ENCODE measurements at regions not wholly inside any gene's neighbourhood (a gene's known extent, or its start where the extent isn't known, plus 50 kb on each side); places are given as distances from the start of the nearest gene placed in this dataset.

GRCh38 chr1:96370757-96371156 is 350.8 kb upstream of the PTBP2 start:
- H3K9ac ChIP-seq (ENCODE audit: control insufficient read depth, extremely low read depth, insufficient read depth, low read length), result no peak overlapping the region
- H4K20me1 ChIP-seq (ENCODE audit: control insufficient read depth, extremely low read depth, insufficient read depth, low read length), result no peaks in the 10 kb centered on the region
- peaks cover 16% of the 10 kb centered on the region for H3K4me1 ChIP-seq (ENCODE audit: control insufficient read depth, extremely low read depth, insufficient read depth, low read length)
- no peaks in the 10 kb centered on the region for H3K9me3 ChIP-seq (ENCODE audit: control insufficient read depth, low read depth, low read length)
- H2AFZ ChIP-seq (ENCODE audit: control insufficient read depth, low read length), result peak overlapping the region; percentile 9
- H3K36me3 ChIP-seq (ENCODE audit: control insufficient read depth in 2 of 2, extremely low read depth in 1 of 2, insufficient read depth in 2 of 2, low read length in 2 of 2), result no peaks in the 10 kb centered on the region
- H3K9me1 ChIP-seq (ENCODE audit: control insufficient read depth, extremely low read depth, insufficient read depth, low read length), result no peaks in the 10 kb centered on the region
- no peaks in the 10 kb centered on the region for H3K27me3 ChIP-seq (ENCODE audit: control insufficient read depth, extremely low read depth, insufficient read depth, low read length)
- peak overlapping the region; percentile 60 for H3K4me2 ChIP-seq (ENCODE audit: control insufficient read depth, extremely low read depth, insufficient read depth, low read depth, low read length)
- DNase-seq (ENCODE audit: low read depth, low spot score) (no peak), FAIRE-seq (peak; percentile 98)
- H3K27ac ChIP-seq (ENCODE audit: control insufficient read depth, insufficient read depth, low read length), result no peak overlapping the region
- no peak overlapping the region for H3K4me3 ChIP-seq (ENCODE audit: control insufficient read depth in 2 of 3, extremely low read depth in 1 of 3, insufficient read depth in 2 of 3, low read depth in 1 of 3, low read length in 3 of 3)
- dilution Hi-C loops (cut with MboI; ENCODE audit: extremely low pct_ligation_motif_present, low sequenced_read_pairs), result no loop called here
- TF ChIP-seq CTCF (optimal IDR thresholded peaks at IDR 0.05 in 1 of 3, IDR thresholded peaks at IDR 0.05 in 1 of 3, conservative IDR thresholded peaks at IDR 0.05 in 1 of 3; ENCODE audit: extremely low read depth in 1 of 3, insufficient read depth in 2 of 3, low read length in 3 of 3) (no peak), EZH2 (IDR thresholded peaks at IDR 0.05; ENCODE audit: low read length) (no peak)
- H3K79me2 ChIP-seq (ENCODE audit: control insufficient read depth, insufficient read depth, low read length), result no peaks in the 10 kb centered on the region

- no peak for DNase-seq (ENCODE audit: low read depth, low spot score)
- Histone ChIP-seq H3K4me1 (ENCODE audit: control insufficient read depth, extremely low read depth, insufficient read depth, low read length) (peaks cover 16% of the 10 kb centered on the region), H3K9me1 (ENCODE audit: control insufficient read depth, extremely low read depth, insufficient read depth, low read length) (no peaks in the 10 kb centered on the region), H4K20me1 (ENCODE audit: control insufficient read depth, extremely low read depth, insufficient read depth, low read length) (no peaks in the 10 kb centered on the region), H3K27ac (ENCODE audit: control insufficient read depth, insufficient read depth, low read length) (no peak overlapping the region), H3K9ac (ENCODE audit: control insufficient read depth, extremely low read depth, insufficient read depth, low read length) (no peak overlapping the region), H3K79me2 (ENCODE audit: control insufficient read depth, insufficient read depth, low read length) (no peaks in the 10 kb centered on the region), H3K9me3 (ENCODE audit: control insufficient read depth, low read depth, low read length) (no peaks in the 10 kb centered on the region), H3K27me3 (ENCODE audit: control insufficient read depth, extremely low read depth, insufficient read depth, low read length) (no peaks in the 10 kb centered on the region), H2AFZ (ENCODE audit: control insufficient read depth, low read length) (no peak overlapping the region), H3K4me3 (ENCODE audit: control insufficient read depth in 2 of 3, extremely low read depth in 1 of 3, insufficient read depth in 2 of 3, low read depth in 1 of 3, low read length in 3 of 3) (no peak overlapping the region), H3K36me3 (ENCODE audit: control insufficient read depth in 2 of 2, extremely low read depth in 1 of 2, insufficient read depth in 2 of 2, low read length in 2 of 2) (no peaks in the 10 kb centered on the region), H3K4me2 (ENCODE audit: control insufficient read depth, extremely low read depth, insufficient read depth, low read depth, low read length) (no peak overlapping the region)
- FAIRE-seq, result no peak
- dilution Hi-C loops (cut with MboI; ENCODE audit: extremely low pct_ligation_motif_present, low sequenced_read_pairs), result no loop called here
- TF ChIP-seq EZH2 (IDR thresholded peaks at IDR 0.05; ENCODE audit: low read length) (no peak), CTCF (optimal IDR thresholded peaks at IDR 0.05 in 1 of 3, IDR thresholded peaks at IDR 0.05 in 1 of 3, conservative IDR thresholded peaks at IDR 0.05 in 1 of 3; ENCODE audit: extremely low read depth in 1 of 3, insufficient read depth in 2 of 3, low read length in 3 of 3) (no peak)
Observed at GRCh38 chr1:96372881-96373280, 348.7 kb upstream of the PTBP2 start.

All from keratinocyte (primary cell).